Ishikawa (cell line): ENCODE measurements at regions not wholly inside any gene's neighbourhood (a gene's known extent, or its start where the extent isn't known, plus 50 kb on each side); places are given as distances from the start of the nearest gene placed in this dataset.

Experiments
- CEBPB ChIP-seq: IDR thresholded peaks from 2 replicates; pipeline ENCODE4 v1.6.1; 2012
- CREB1 ChIP-seq: IDR thresholded peaks from 2 replicates; pipeline ENCODE4 v1.6.1; 2012; ENCODE audit warnings: low read depth
- EGR1 ChIP-seq: IDR thresholded peaks from 2 replicates; pipeline ENCODE4 v1.6.1; 2012
- EP300 ChIP-seq: IDR thresholded peaks from 2 replicates; pipeline ENCODE4 v1.6.1; 2012; ENCODE audit warnings: borderline replicate concordance
- FOXM1 ChIP-seq: IDR thresholded peaks from 2 replicates; pipeline ENCODE4 v1.6.1; 2012; ENCODE audit warnings: low read depth, borderline replicate concordance
- NFIC ChIP-seq: IDR thresholded peaks from 2 replicates; pipeline ENCODE4 v1.6.1; 2012
- RAD21 ChIP-seq: IDR thresholded peaks from 2 replicates; pipeline ENCODE4 v1.6.1; 2012; ENCODE audit warnings: low read depth
- REST ChIP-seq: IDR thresholded peaks from 2 replicates; pipeline ENCODE4 v1.6.1; 2012; ENCODE audit warnings: low read depth, mild to moderate bottlenecking
- TAF1 ChIP-seq: IDR thresholded peaks from 2 replicates; pipeline ENCODE4 v1.6.1; 2012; ENCODE audit warnings: low read depth, mild to moderate bottlenecking
- TCF12 ChIP-seq: IDR thresholded peaks from 2 replicates; pipeline ENCODE4 v1.6.1; 2012; ENCODE audit warnings: low read depth
- TEAD4 ChIP-seq: IDR thresholded peaks from 2 replicates; pipeline ENCODE4 v1.6.1; 2012
- YY1 ChIP-seq: IDR thresholded peaks from 2 replicates; pipeline ENCODE4 v1.6.1; 2012; ENCODE audit warnings: low read depth
- ZBTB7A ChIP-seq: IDR thresholded peaks from 2 replicates; pipeline ENCODE4 v1.6.1; 2012; ENCODE audit warnings: low read depth
- TF ChIP-seq, protein P1 (sequence below): IDR thresholded peaks from 2 replicates; pipeline ENCODE4 v1.6.1; 2012
- TF ChIP-seq, protein P2 (sequence below): IDR thresholded peaks from 2 replicates; pipeline ENCODE4 v1.6.1; 2012

DNA sequence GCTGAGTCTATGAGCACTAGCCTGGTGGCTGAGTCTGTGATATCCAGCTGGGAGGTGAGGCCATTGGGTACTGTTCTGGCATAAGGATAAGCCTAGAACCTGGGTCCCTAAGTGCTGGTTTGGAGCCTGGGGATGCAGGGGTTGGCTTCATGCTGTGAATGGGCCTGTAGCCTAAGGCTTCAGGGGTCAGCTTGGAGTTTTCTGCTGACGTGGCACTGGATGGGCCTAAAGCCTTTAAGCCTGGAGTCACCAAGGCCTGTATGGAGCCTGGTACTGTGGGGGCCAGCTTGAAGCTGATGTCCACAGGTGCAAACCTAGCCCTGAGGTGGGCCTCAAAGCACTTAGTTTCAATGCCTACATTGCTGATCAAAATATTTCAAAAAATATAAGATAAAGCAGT is 979.6 kb upstream of the POU3F4 start:
- TF ChIP-seq EP300 (no peak), FOXM1 (no peak), CEBPB (no peak), TAF1 (no peak), TCF12 (no peak), CREB1 (no peak), NFIC (no peak), REST (no peak), TEAD4 (no peak), YY1 (no peak), ZBTB7A (no peak)
- TF ChIP-seq, protein P1, sequence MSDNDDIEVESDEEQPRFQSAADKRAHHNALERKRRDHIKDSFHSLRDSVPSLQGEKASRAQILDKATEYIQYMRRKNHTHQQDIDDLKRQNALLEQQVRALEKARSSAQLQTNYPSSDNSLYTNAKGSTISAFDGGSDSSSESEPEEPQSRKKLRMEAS = no peak

DNA sequence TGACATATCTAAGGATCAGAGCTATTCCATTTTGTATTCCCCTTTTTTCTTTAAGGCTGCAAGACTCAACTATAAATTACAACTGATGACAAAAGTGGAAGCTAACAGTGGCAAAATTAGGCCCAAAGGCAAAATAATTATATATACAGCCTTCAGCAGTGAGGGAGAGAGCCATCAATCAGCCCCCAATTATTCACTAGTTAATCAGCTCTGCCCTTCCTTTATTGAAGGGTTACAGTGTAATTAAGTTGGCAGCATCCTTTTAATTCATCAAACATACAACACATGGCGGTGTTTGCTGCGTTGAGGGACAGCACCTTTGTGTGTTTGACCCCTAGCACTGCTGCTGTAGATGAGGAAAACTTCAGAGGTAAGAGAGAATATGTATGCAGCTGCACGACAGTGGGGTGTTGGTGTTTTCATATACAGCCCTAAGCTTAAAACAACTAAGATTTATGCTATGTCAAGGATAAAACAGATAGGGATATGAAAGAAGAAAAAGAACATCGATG is 973.9 kb upstream of the POU3F4 start:
- TF ChIP-seq FOXM1 (no peak), EGR1 (no peak), TAF1 (no peak), RAD21 (no peak), CREB1 (no peak), TEAD4 (no peak), NFIC (no peak), CEBPB (no peak), TCF12 (no peak), EP300 (no peak), REST (no peak), YY1 (no peak), ZBTB7A (no peak)
- TF ChIP-seq, protein P2, sequence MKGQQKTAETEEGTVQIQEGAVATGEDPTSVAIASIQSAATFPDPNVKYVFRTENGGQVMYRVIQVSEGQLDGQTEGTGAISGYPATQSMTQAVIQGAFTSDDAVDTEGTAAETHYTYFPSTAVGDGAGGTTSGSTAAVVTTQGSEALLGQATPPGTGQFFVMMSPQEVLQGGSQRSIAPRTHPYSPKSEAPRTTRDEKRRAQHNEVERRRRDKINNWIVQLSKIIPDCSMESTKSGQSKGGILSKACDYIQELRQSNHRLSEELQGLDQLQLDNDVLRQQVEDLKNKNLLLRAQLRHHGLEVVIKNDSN = no peak
- TF ChIP-seq, protein P1 = no peak

- TF ChIP-seq TEAD4 = no peak
- TF ChIP-seq TCF12 = no peak
- TF ChIP-seq YY1 = no peak
- TF ChIP-seq FOXM1 = no peak
- TF ChIP-seq TAF1 = no peak
- no peak for TF ChIP-seq ZBTB7A
- TF ChIP-seq, protein P2 = no peak
- no peak for TF ChIP-seq CEBPB
- no peak for TF ChIP-seq RAD21
- no peak for TF ChIP-seq EGR1
- no peak for TF ChIP-seq CREB1
- TF ChIP-seq, protein P1 = no peak
- TF ChIP-seq REST = no peak
- TF ChIP-seq EP300 = no peak
- TF ChIP-seq NFIC = no peak
These were observed 966.3 kb upstream of the POU3F4 start for GRCh38 chrX:82541822-82542221.

GRCh38 chrX:82556588-82556987 is 951.5 kb upstream of the POU3F4 start:
- TF ChIP-seq TAF1 = no peak
